HG02759 (cell line): ENCODE measurements at regions not wholly inside any gene's neighbourhood (a gene's known extent, or its start where the extent isn't known, plus 50 kb on each side); places are given as distances from the start of the nearest gene placed in this dataset.
"Not testable (repeated sequence)": the region's sequence is repeated elsewhere in the genome, so short reads cannot be mapped to it uniquely, and the experiment has no call there.

ENCODE experiments used
- ATAC-seq: cut with Tn5 transposase; IDR thresholded peaks from one replicate; pipeline ENCODE4 v1.9.1; 2021; ENCODE audit warnings: mild to moderate bottlenecking, moderate library complexity; ENCODE audit not compliant: unreplicated experiment

- ATAC-seq: no peak
These were observed 177.6 kb downstream of the STK31 start for GRCh38 chr7:23887660-23888059.

- ATAC-seq: no peak
These were observed 178.9 kb downstream of the STK31 start for GRCh38 chr7:23888958-23889357.

- ATAC-seq: no peak
These were observed 179.5 kb downstream of the STK31 start for GRCh38 chr7:23889566-23889965.

GRCh38 chr7:23892019-23892418 lies 182.0 kb downstream of the STK31 start:
- no peak for ATAC-seq

- ATAC-seq: no peak
These were observed 183.3 kb downstream of the STK31 start for GRCh38 chr7:23893176-23893941.

GRCh38 chr7:23893942-23894891 lies 184.2 kb downstream of the STK31 start:
- ATAC-seq: no peak

GRCh38 chr7:23894892-23895569 lies 185.0 kb downstream of the STK31 start:
- ATAC-seq: no peak

- ATAC-seq: no peak
These were observed 185.7 kb downstream of the STK31 start for GRCh38 chr7:23895666-23896096.

- no peak for ATAC-seq
These were observed 188.6 kb downstream of the STK31 start for GRCh38 chr7:23898619-23899018.

- ATAC-seq: not testable (repeated sequence)
These were observed 194.9 kb downstream of the STK31 start for GRCh38 chr7:23904901-23905300.

GRCh38 chr7:23907012-23907411 lies 197.0 kb downstream of the STK31 start:
- ATAC-seq: no peak

GRCh38 chr7:23909426-23909825 lies 199.4 kb downstream of the STK31 start:
- ATAC-seq: no peak

- ATAC-seq: no peak
These were observed 202.0 kb downstream of the STK31 start for GRCh38 chr7:23912065-23912464.

- ATAC-seq: no peak
These were observed 203.0 kb downstream of the STK31 start for GRCh38 chr7:23913016-23913415.

GRCh38 chr7:23915236-23915635 lies 205.2 kb downstream of the STK31 start:
- ATAC-seq: no peak

GRCh38 chr7:23918286-23918685 lies 208.3 kb downstream of the STK31 start:
- no peak for ATAC-seq

- ATAC-seq: no peak
These were observed 208.8 kb downstream of the STK31 start for GRCh38 chr7:23918856-23919255.

- no peak for ATAC-seq
These were observed 215.1 kb downstream of the STK31 start for GRCh38 chr7:23925088-23925487.

GRCh38 chr7:23927709-23928417 lies 217.8 kb downstream of the STK31 start:
- ATAC-seq: no peak

GRCh38 chr7:23928418-23928775 lies 218.4 kb downstream of the STK31 start:
- ATAC-seq: no peak

- ATAC-seq: no peak
These were observed 220.3 kb downstream of the STK31 start for GRCh38 chr7:23930312-23930711.
